ENCODE measurements at regions not wholly inside any gene's neighbourhood (a gene's known extent, or its start where the extent isn't known, plus 50 kb on each side); places are given as distances from the start of the nearest gene placed in this dataset.
A peak's percentile ranks its signal among the peaks of the same experiment; 100 is the strongest.

- no peaks in the 10 kb centered on the region for H3K36me3 ChIP-seq (replicated peaks in 1 of 2; ENCODE audit: control insufficient read depth in 2 of 2, insufficient read depth in 2 of 2, low read length in 2 of 2)
- no peak for DNase-seq (ENCODE audit: low spot score)
- no peak overlapping the region for H3K4ac ChIP-seq (ENCODE audit: low read length)
- no peak overlapping the region for H4K8ac ChIP-seq (ENCODE audit: low read depth, low read length)
- H3K27me3 ChIP-seq (ENCODE audit: control insufficient read depth in 3 of 3, insufficient read depth in 3 of 3, low read depth in 1 of 3, low read length in 3 of 3) = no peaks in the 10 kb centered on the region
- H3K4me3 ChIP-seq (ENCODE audit: low read length in 2 of 2) = no peak overlapping the region
- H3K9ac ChIP-seq (ENCODE audit: low read depth, low read length, poor library complexity) = no peak overlapping the region
- H3K4me2 ChIP-seq (ENCODE audit: insufficient read depth, low read length, poor library complexity, severe bottlenecking) = no peak overlapping the region
- no peak overlapping the region for H2BK5ac ChIP-seq (ENCODE audit: low read length)
- H3K9me3 ChIP-seq (replicated peaks in 1 of 2; ENCODE audit: control insufficient read depth in 2 of 2, insufficient read depth in 1 of 2, low read depth in 1 of 2, low read length in 2 of 2) = no peaks in the 10 kb centered on the region
- no peak overlapping the region for H2BK12ac ChIP-seq (ENCODE audit: low read length)
- H3K4me1 ChIP-seq (ENCODE audit: control insufficient read depth in 2 of 2, insufficient read depth in 1 of 2, low read depth in 1 of 2, low read length in 2 of 2) = no peaks in the 10 kb centered on the region
- H3K27ac ChIP-seq (replicated peaks; ENCODE audit: low read length) = no peak overlapping the region
- H2AK5ac ChIP-seq (ENCODE audit: low read depth, low read length) = no peak overlapping the region
- H3K14ac ChIP-seq (ENCODE audit: low read length) = no peak overlapping the region
- no peak overlapping the region for H4K91ac ChIP-seq (ENCODE audit: low read depth, low read length, poor library complexity)
- H2AFZ ChIP-seq (ENCODE audit: low read length) = no peak overlapping the region
- no peak overlapping the region for H3K18ac ChIP-seq (ENCODE audit: low read length)
- no peaks in the 10 kb centered on the region for H3K79me1 ChIP-seq (ENCODE audit: low read depth, low read length)
- WGBS, 2 donors (ENCODE audit: extremely low coverage in 2 of 2, insufficient read length in 2 of 2, insufficient replicate concordance in 1 of 2) = no CpG with 5 or more reads among the region's 5 CpGs
- no peak overlapping the region for H2BK120ac ChIP-seq (ENCODE audit: low read depth, low read length)
- no peak overlapping the region for H3K23ac ChIP-seq (ENCODE audit: low read depth, low read length, poor library complexity)
- no peak overlapping the region for H2BK15ac ChIP-seq (ENCODE audit: low read length)
Measured at GRCh38 chr18:67142604-67143003, 373.9 kb downstream of the DSEL start.

GRCh38 chr18:67140495-67140894 lies 376.0 kb downstream of the DSEL start:
- H3K27ac ChIP-seq (replicated peaks; ENCODE audit: low read length) = no peak overlapping the region
- no peaks in the 10 kb centered on the region for H3K4me1 ChIP-seq (ENCODE audit: control insufficient read depth in 2 of 2, insufficient read depth in 1 of 2, low read depth in 1 of 2, low read length in 2 of 2)
- no peaks in the 10 kb centered on the region for H3K36me3 ChIP-seq (replicated peaks in 1 of 2; ENCODE audit: control insufficient read depth in 2 of 2, insufficient read depth in 2 of 2, low read length in 2 of 2)
- H3K4ac ChIP-seq (ENCODE audit: low read length) = no peak overlapping the region
- no peaks in the 10 kb centered on the region for H3K9me3 ChIP-seq (replicated peaks in 1 of 2; ENCODE audit: control insufficient read depth in 2 of 2, insufficient read depth in 1 of 2, low read depth in 1 of 2, low read length in 2 of 2)
- H2AFZ ChIP-seq (ENCODE audit: low read length) = no peak overlapping the region
- no peak overlapping the region for H2AK5ac ChIP-seq (ENCODE audit: low read depth, low read length)
- no CpG with 5 or more reads among the region's 2 CpGs for WGBS, 2 donors (ENCODE audit: extremely low coverage in 2 of 2, insufficient read length in 2 of 2, insufficient replicate concordance in 1 of 2)
- no peak overlapping the region for H2BK12ac ChIP-seq (ENCODE audit: low read length)
- no peak overlapping the region for H3K23ac ChIP-seq (ENCODE audit: low read depth, low read length, poor library complexity)
- H3K4me3 ChIP-seq (ENCODE audit: low read length in 2 of 2) = no peak overlapping the region
- no peak overlapping the region for H4K91ac ChIP-seq (ENCODE audit: low read depth, low read length, poor library complexity)
- H3K9ac ChIP-seq (ENCODE audit: low read depth, low read length, poor library complexity) = no peak overlapping the region
- DNase-seq (ENCODE audit: low spot score) = no peak
- no peak overlapping the region for H3K18ac ChIP-seq (ENCODE audit: low read length)
- no peak overlapping the region for H3K14ac ChIP-seq (ENCODE audit: low read length)
- no peak overlapping the region for H4K8ac ChIP-seq (ENCODE audit: low read depth, low read length)
- no peaks in the 10 kb centered on the region for H3K79me1 ChIP-seq (ENCODE audit: low read depth, low read length)
- H2BK15ac ChIP-seq (ENCODE audit: low read length) = no peak overlapping the region
- no peak overlapping the region for H2BK5ac ChIP-seq (ENCODE audit: low read length)
- H2BK120ac ChIP-seq (ENCODE audit: low read depth, low read length) = no peak overlapping the region
- H3K4me2 ChIP-seq (ENCODE audit: insufficient read depth, low read length, poor library complexity, severe bottlenecking) = no peak overlapping the region
- H3K27me3 ChIP-seq (ENCODE audit: control insufficient read depth in 3 of 3, insufficient read depth in 3 of 3, low read depth in 1 of 3, low read length in 3 of 3) = no peaks in the 10 kb centered on the region

- H3K9me3 ChIP-seq (replicated peaks in 1 of 2; ENCODE audit: control insufficient read depth in 2 of 2, insufficient read depth in 1 of 2, low read depth in 1 of 2, low read length in 2 of 2) = no peaks in the 10 kb centered on the region
- no peak overlapping the region for H3K4me3 ChIP-seq (ENCODE audit: low read length in 2 of 2)
- no peak overlapping the region for H2AK5ac ChIP-seq (ENCODE audit: low read depth, low read length)
- no peak overlapping the region for H2BK120ac ChIP-seq (ENCODE audit: low read depth, low read length)
- no peak overlapping the region for H3K23ac ChIP-seq (ENCODE audit: low read depth, low read length, poor library complexity)
- H2BK15ac ChIP-seq (ENCODE audit: low read length) = no peak overlapping the region
- no peak overlapping the region for H3K4me2 ChIP-seq (ENCODE audit: insufficient read depth, low read length, poor library complexity, severe bottlenecking)
- H3K4ac ChIP-seq (ENCODE audit: low read length) = no peak overlapping the region
- WGBS, 2 donors (ENCODE audit: extremely low coverage in 2 of 2, insufficient read length in 2 of 2, insufficient replicate concordance in 1 of 2) = no CpG with 5 or more reads among the region's 1 CpG
- H3K36me3 ChIP-seq (replicated peaks in 1 of 2; ENCODE audit: control insufficient read depth in 2 of 2, insufficient read depth in 2 of 2, low read length in 2 of 2) = no peaks in the 10 kb centered on the region
- no peaks in the 10 kb centered on the region for H3K27me3 ChIP-seq (ENCODE audit: control insufficient read depth in 3 of 3, insufficient read depth in 3 of 3, low read depth in 1 of 3, low read length in 3 of 3)
- H3K14ac ChIP-seq (ENCODE audit: low read length) = no peak overlapping the region
- H4K8ac ChIP-seq (ENCODE audit: low read depth, low read length) = no peak overlapping the region
- no peak overlapping the region for H3K18ac ChIP-seq (ENCODE audit: low read length)
- H4K91ac ChIP-seq (ENCODE audit: low read depth, low read length, poor library complexity) = no peak overlapping the region
- H2BK5ac ChIP-seq (ENCODE audit: low read length) = no peak overlapping the region
- no peaks in the 10 kb centered on the region for H3K4me1 ChIP-seq (ENCODE audit: control insufficient read depth in 2 of 2, insufficient read depth in 1 of 2, low read depth in 1 of 2, low read length in 2 of 2)
- DNase-seq (ENCODE audit: low spot score) = no peak
- H3K79me1 ChIP-seq (ENCODE audit: low read depth, low read length) = no peaks in the 10 kb centered on the region
- no peak overlapping the region for H3K27ac ChIP-seq (replicated peaks; ENCODE audit: low read length)
- no peak overlapping the region for H2AFZ ChIP-seq (ENCODE audit: low read length)
- H3K9ac ChIP-seq (ENCODE audit: low read depth, low read length, poor library complexity) = no peak overlapping the region
- no peak overlapping the region for H2BK12ac ChIP-seq (ENCODE audit: low read length)
Measured at GRCh38 chr18:67139899-67140298, 376.6 kb downstream of the DSEL start.

- Histone ChIP-seq H3K79me1 (ENCODE audit: low read depth, low read length) (no peaks in the 10 kb centered on the region), H2AFZ (ENCODE audit: low read length) (peak overlapping the region; percentile 4), H3K4me3 (ENCODE audit: low read length in 2 of 2) (no peak overlapping the region), H2AK5ac (ENCODE audit: low read depth, low read length) (no peak overlapping the region), H3K14ac (ENCODE audit: low read length) (no peak overlapping the region), H3K9ac (ENCODE audit: low read depth, low read length, poor library complexity) (no peak overlapping the region), H3K27ac (replicated peaks; ENCODE audit: low read length) (no peak overlapping the region), H3K18ac (ENCODE audit: low read length) (no peak overlapping the region), H3K9me3 (replicated peaks in 1 of 2; ENCODE audit: control insufficient read depth in 2 of 2, insufficient read depth in 1 of 2, low read depth in 1 of 2, low read length in 2 of 2) (no peaks in the 10 kb centered on the region), H2BK5ac (ENCODE audit: low read length) (no peak overlapping the region), H4K8ac (ENCODE audit: low read depth, low read length) (no peak overlapping the region), H4K91ac (ENCODE audit: low read depth, low read length, poor library complexity) (no peak overlapping the region), H3K27me3 (ENCODE audit: control insufficient read depth in 3 of 3, insufficient read depth in 3 of 3, low read depth in 1 of 3, low read length in 3 of 3) (no peaks in the 10 kb centered on the region), H3K4me2 (ENCODE audit: insufficient read depth, low read length, poor library complexity, severe bottlenecking) (no peak overlapping the region), H2BK120ac (ENCODE audit: low read depth, low read length) (no peak overlapping the region), H3K4ac (ENCODE audit: low read length) (no peak overlapping the region), H3K23ac (ENCODE audit: low read depth, low read length, poor library complexity) (no peak overlapping the region), H2BK15ac (ENCODE audit: low read length) (no peak overlapping the region), H3K36me3 (replicated peaks in 1 of 2; ENCODE audit: control insufficient read depth in 2 of 2, insufficient read depth in 2 of 2, low read length in 2 of 2) (no peaks in the 10 kb centered on the region), H3K4me1 (ENCODE audit: control insufficient read depth in 2 of 2, insufficient read depth in 1 of 2, low read depth in 1 of 2, low read length in 2 of 2) (no peaks in the 10 kb centered on the region), H2BK12ac (ENCODE audit: low read length) (no peak overlapping the region)
- no peak for DNase-seq (ENCODE audit: low spot score)
- WGBS, 2 donors (ENCODE audit: extremely low coverage in 2 of 2, insufficient read length in 2 of 2, insufficient replicate concordance in 1 of 2) = no CpG with 5 or more reads among the region's 4 CpGs
Measured at GRCh38 chr18:67135981-67136380, 380.5 kb downstream of the DSEL start.
